Spleen (tissue), 11 donors: ENCODE measurements at regions not wholly inside any gene's neighbourhood (a gene's known extent, or its start where the extent isn't known, plus 50 kb on each side); places are given as distances from the start of the nearest gene placed in this dataset.

Experiments used
- DNase-seq: peaks from one replicate; pipeline ENCODE4 v3.0.0-alpha.2; 2020
- H3K27ac ChIP-seq, 8 donors: fragments of 200-600 bp; sonication (generic) in 7 of 8; 1 replicate in 4 of 8; 2 replicates in 4 of 8; pipeline versions ENCODE4 v1.5.0 to v1.8.0; 2016 to 2021; ENCODE audit warnings: inconsistent platforms in 4 of 8, mild to moderate bottlenecking in 4 of 8, moderate library complexity in 1 of 8
- H3K27me3 ChIP-seq, 7 donors: fragments of 200-600 bp; sonication (generic) in 6 of 7; replicated peaks in 1 of 7; 1 replicate in 4 of 7; 2 replicates in 3 of 7; pipeline versions ENCODE4 v1.5.0 to v1.8.0; 2016 to 2021; ENCODE audit warnings: inconsistent platforms in 3 of 7, mild to moderate bottlenecking in 1 of 7
- H3K36me3 ChIP-seq, 6 donors: fragments of 200-600 bp; sonication (generic) in 5 of 6; 1 replicate in 4 of 6; 2 replicates in 2 of 6; pipeline versions ENCODE4 v1.5.0 to v1.8.0; 2016 to 2021; ENCODE audit warnings: inconsistent platforms in 2 of 6
- H3K4me1 ChIP-seq, 6 donors: fragments of 200-600 bp; sonication (generic) in 5 of 6; 1 replicate in 3 of 6; 2 replicates in 3 of 6; pipeline versions ENCODE4 v1.5.0 to v1.8.0; 2016 to 2021; ENCODE audit warnings: inconsistent platforms in 3 of 6
- H3K4me3 ChIP-seq, 8 donors: fragments of 200-600 bp; sonication (generic) in 7 of 8; 1 replicate in 4 of 8; 2 replicates in 4 of 8; pipeline versions ENCODE4 v1.5.0 to v1.8.0; 2016 to 2021; ENCODE audit warnings: inconsistent platforms in 4 of 8, mild to moderate bottlenecking in 4 of 8, moderate library complexity in 2 of 8
- H3K9me3 ChIP-seq, 8 donors: fragments of 200-600 bp; sonication (generic) in 7 of 8; 1 replicate in 4 of 8; 2 replicates in 4 of 8; pipeline versions ENCODE4 v1.5.0 to v1.8.0; 2016 to 2021; ENCODE audit warnings: inconsistent platforms in 4 of 8
- CTCF ChIP-seq, 11 experiments: fragments of 200-600 bp in 7 of 11; fragments of 450-650 bp in 4 of 11; sonication (generic) in 4 of 11; IDR thresholded peaks in 8 of 11; conservative IDR thresholded peaks in 3 of 11; 1 replicate in 7 of 11; 2 replicates in 4 of 11; pipeline versions ENCODE4 v1.4.0 to v1.8.0; 2016 to 2021; ENCODE audit warnings: antibody characterized with exemption in 11 of 11, inconsistent platforms in 4 of 11, mild to moderate bottlenecking in 1 of 11
- POLR2A ChIP-seq, 3 donors: fragments of 450-650 bp; IDR thresholded peaks; one replicate each; pipeline ENCODE4 v1.5.1; 2017; ENCODE audit warnings: antibody characterized with exemption in 3 of 3, mild to moderate bottlenecking in 1 of 3
- POLR2AphosphoS5 ChIP-seq, 3 donors: sonication (generic); formaldehyde crosslinking; IDR thresholded peaks; one replicate each; pipeline ENCODE4 v1.5.1; 2017; ENCODE audit warnings: antibody characterized with exemption in 3 of 3
- WGBS, 5 donors: extraction: QIAGEN DNeasy Blood & Tissue Kit in 3 of 5; methylation state at CpG; one replicate each; pipeline versions ENCODE4 v1.1.5 to v1.1.7; 2013 to 2018; 5-methylcytosine and 5-hydroxymethylcytosine counted together
- intact Hi-C: fragments of 100-400 bp; cut with DNase I; formaldehyde crosslinking; loops from one replicate; pipeline ENCODE4 v1.15.0; 2023; ENCODE audit warnings: low total_unique reads
- donor health status: healthy with polysubstance abuse.
- donor health status: DM: no; HTN: no; CAD: no; lungs with moderate emphysema.
- donor health status: DM: no; HTN: no; CAD: no.
- donor health status: Bipolar disorder and iron deficiency.
- donor health status: healthy.
- donor health status: DM: no; HTN: no; CAD: no.
- donor health status: DM: yes; HTN: yes; CAD: no.

- TF ChIP-seq CTCF (IDR thresholded peaks at IDR 0.05 in 8 of 11, conservative IDR thresholded peaks at IDR 0.05 in 3 of 11) = no peak
- TF ChIP-seq POLR2AphosphoS5 (IDR thresholded peaks at IDR 0.05) = no peak
- TF ChIP-seq POLR2A (IDR thresholded peaks at IDR 0.05) = no peak
- Histone ChIP-seq H3K36me3 (no peaks in the 10 kb centered on the region), H3K9me3 (no peaks in the 10 kb centered on the region), H3K4me1 (no peaks in the 10 kb centered on the region), H3K27ac (no peak overlapping the region), H3K27me3 (no peaks in the 10 kb centered on the region), H3K4me3 (no peak overlapping the region)
- intact Hi-C loops = no loop called here
- no peak for DNase-seq
- WGBS, 5 donors = 84 to 96% (median 90%) methylated on average over 2 of the region's 2 CpGs
These were observed 455.8 kb upstream of the MAP3K7 start for GRCh38 chr6:91042656-91043055.

GRCh38 chr6:91033964-91034363, 447.1 kb upstream of the MAP3K7 start:
- intact Hi-C loops = no loop called here
- no peaks in the 10 kb centered on the region for H3K9me3 ChIP-seq
- no peak for DNase-seq
- H3K4me1 ChIP-seq = no peaks in the 10 kb centered on the region
- no peak overlapping the region for H3K27ac ChIP-seq
- TF ChIP-seq CTCF (IDR thresholded peaks at IDR 0.05 in 8 of 11, conservative IDR thresholded peaks at IDR 0.05 in 3 of 11) = no peak
- TF ChIP-seq POLR2AphosphoS5 (IDR thresholded peaks at IDR 0.05) = no peak
- no peak for TF ChIP-seq POLR2A (IDR thresholded peaks at IDR 0.05)
- H3K4me3 ChIP-seq = no peak overlapping the region
- H3K36me3 ChIP-seq = no peaks in the 10 kb centered on the region
- H3K27me3 ChIP-seq = no peaks in the 10 kb centered on the region
- 88 to 96% (median 89%) methylated on average over 2 of the region's 2 CpGs for WGBS, 5 donors

GRCh38 chr6:91031581-91031980, 444.7 kb upstream of the MAP3K7 start:
- Histone ChIP-seq H3K4me3 (no peak overlapping the region), H3K36me3 (no peaks in the 10 kb centered on the region), H3K9me3 (no peaks in the 10 kb centered on the region), H3K27me3 (no peaks in the 10 kb centered on the region), H3K4me1 (no peaks in the 10 kb centered on the region), H3K27ac (no peak overlapping the region)
- intact Hi-C loops = no loop called here
- 79 to 89% (median 82%) methylated on average over 4 of the region's 4 CpGs for WGBS, 5 donors
- DNase-seq = no peak
- TF ChIP-seq POLR2AphosphoS5 (IDR thresholded peaks at IDR 0.05) (no peak), CTCF (IDR thresholded peaks at IDR 0.05 in 8 of 11, conservative IDR thresholded peaks at IDR 0.05 in 3 of 11) (no peak), POLR2A (IDR thresholded peaks at IDR 0.05) (no peak)

- H3K4me1 ChIP-seq = no peaks in the 10 kb centered on the region
- H3K27me3 ChIP-seq = no peaks in the 10 kb centered on the region
- intact Hi-C loops = no loop called here
- TF ChIP-seq POLR2AphosphoS5 (IDR thresholded peaks at IDR 0.05) = no peak
- TF ChIP-seq CTCF (IDR thresholded peaks at IDR 0.05 in 8 of 11, conservative IDR thresholded peaks at IDR 0.05 in 3 of 11) = no peak
- no peak for TF ChIP-seq POLR2A (IDR thresholded peaks at IDR 0.05)
- H3K27ac ChIP-seq = no peak overlapping the region
- 73 to 83% (median 74%) methylated on average over 6 of the region's 6 CpGs for WGBS, 5 donors
- no peaks in the 10 kb centered on the region for H3K36me3 ChIP-seq
- no peaks in the 10 kb centered on the region for H3K9me3 ChIP-seq
- no peak overlapping the region for H3K4me3 ChIP-seq
- DNase-seq = no peak
These were observed 442.3 kb upstream of the MAP3K7 start for GRCh38 chr6:91029211-91029610.
